ENCODE measurements at regions not wholly inside any gene's neighbourhood (a gene's known extent, or its start where the extent isn't known, plus 50 kb on each side); places are given as distances from the start of the nearest gene placed in this dataset.

DNA sequence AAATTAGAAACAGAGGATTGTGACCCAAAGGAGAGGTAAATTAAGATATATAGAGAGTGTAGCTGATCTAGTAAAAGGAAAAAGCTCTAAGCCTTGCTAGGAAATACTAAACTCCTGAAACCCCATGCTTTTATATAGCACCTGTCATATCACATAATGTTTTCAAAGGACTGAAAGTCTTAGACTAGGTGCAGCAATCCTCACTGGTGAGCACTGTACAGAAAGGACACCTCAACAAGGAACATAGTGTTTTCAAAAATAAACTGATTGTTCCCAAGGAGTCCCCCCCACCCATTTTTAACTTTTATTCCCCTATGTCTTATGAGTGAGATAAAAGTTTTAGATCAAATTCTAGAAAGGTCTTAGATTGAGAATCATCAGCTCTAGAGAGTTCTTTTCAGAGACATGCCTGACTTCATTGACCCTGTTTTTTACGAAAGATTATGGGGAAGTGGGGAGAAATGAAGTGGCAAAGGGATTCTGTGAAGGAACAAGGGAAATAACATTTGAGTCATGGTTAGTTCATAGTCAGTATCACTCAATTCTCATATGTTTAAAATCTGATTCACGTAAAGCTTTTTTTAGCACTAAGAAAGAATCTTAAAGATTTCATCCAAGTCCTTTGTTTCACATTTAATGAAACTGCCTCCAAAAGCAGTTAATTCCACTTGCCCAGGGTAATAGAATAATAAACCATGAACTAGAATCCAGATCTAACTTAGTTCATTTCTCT is 166.4 kb downstream of the CYB561 start:
- TF ChIP-seq, protein P1, sequence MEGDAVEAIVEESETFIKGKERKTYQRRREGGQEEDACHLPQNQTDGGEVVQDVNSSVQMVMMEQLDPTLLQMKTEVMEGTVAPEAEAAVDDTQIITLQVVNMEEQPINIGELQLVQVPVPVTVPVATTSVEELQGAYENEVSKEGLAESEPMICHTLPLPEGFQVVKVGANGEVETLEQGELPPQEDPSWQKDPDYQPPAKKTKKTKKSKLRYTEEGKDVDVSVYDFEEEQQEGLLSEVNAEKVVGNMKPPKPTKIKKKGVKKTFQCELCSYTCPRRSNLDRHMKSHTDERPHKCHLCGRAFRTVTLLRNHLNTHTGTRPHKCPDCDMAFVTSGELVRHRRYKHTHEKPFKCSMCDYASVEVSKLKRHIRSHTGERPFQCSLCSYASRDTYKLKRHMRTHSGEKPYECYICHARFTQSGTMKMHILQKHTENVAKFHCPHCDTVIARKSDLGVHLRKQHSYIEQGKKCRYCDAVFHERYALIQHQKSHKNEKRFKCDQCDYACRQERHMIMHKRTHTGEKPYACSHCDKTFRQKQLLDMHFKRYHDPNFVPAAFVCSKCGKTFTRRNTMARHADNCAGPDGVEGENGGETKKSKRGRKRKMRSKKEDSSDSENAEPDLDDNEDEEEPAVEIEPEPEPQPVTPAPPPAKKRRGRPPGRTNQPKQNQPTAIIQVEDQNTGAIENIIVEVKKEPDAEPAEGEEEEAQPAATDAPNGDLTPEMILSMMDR (IDR thresholded peaks at IDR 0.05), result no peak

DNA sequence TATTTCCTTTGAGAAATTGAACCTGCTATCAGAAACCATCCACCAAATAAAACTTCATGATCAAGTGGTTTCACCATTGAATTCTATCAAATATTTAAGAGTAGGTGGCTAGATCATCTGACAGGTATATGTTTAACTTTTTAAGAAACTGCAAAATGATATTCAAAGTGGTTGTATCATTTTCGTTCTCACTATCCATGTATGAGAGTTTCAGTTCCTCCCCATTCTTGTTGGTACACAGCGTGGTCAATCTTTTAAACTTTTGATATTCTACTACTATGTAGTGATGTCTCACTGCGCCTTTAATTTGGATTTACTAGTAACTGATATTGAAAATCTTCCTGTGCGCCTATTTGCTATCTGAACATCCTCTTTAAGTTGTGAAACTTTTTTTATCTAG is 163.7 kb downstream of the CYB561 start:
- TF ChIP-seq, protein P1 (IDR thresholded peaks at IDR 0.05), result no peak

DNA sequence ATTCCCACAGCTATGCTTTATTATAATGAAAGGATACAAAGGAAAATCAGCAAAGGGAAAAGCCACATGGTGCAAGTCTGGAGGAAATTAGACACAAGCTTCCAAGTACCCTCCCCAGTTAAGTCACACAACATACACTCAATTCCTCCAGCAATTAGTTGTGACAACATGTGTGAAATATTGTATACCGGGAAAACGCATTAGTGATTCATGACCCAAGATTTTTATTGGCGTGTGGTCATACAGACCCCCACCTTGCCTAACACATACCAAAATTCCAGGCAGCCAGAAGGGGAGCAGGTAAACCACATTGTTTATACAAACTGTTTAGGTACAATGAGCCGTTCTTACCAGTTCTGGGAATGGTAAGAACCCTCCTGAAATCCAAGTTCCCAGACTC is 160.6 kb downstream of the CYB561 start:
- TF ChIP-seq, protein P1 (IDR thresholded peaks at IDR 0.05), result no peak

DNA sequence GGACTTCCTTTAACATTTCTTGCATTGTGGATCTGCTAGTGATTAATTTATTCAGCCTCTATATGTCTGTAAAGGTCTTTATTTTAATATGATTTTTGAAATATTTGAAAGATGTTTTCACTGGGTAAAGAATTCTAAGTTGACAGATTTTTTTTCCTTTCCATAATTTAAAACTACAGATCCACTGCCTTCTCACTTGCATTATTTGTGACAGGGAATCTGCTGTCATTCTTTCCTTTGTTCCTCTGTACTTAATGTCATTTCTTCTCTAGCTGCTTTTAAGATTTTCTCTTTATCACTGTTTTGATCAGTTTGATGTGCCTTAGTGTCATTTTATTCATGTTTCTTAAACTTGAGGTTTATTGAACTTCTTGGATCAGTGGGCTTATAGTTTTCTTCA is 159.9 kb downstream of the CYB561 start:
- TF ChIP-seq, protein P1 (IDR thresholded peaks at IDR 0.05), result no peak

- TF ChIP-seq, protein P1 (IDR thresholded peaks at IDR 0.05), result no peak
Measured at GRCh38 chr17:63289931-63290330, 156.2 kb downstream of the CYB561 start.

GRCh38 chr17:63290351-63290750 is 155.8 kb downstream of the CYB561 start:
- TF ChIP-seq, protein P1 (IDR thresholded peaks at IDR 0.05), result no peak

- TF ChIP-seq, protein P1 (IDR thresholded peaks at IDR 0.05), result no peak
Measured at GRCh38 chr17:63290784-63291183, 155.3 kb downstream of the CYB561 start.

- TF ChIP-seq, protein P1 (IDR thresholded peaks at IDR 0.05), result no peak
Measured at GRCh38 chr17:63291258-63291657, 154.8 kb downstream of the CYB561 start.

Measured in LNCAP (cell line).